SK-N-SH (cell line): ENCODE measurements at regions not wholly inside any gene's neighbourhood (a gene's known extent, or its start where the extent isn't known, plus 50 kb on each side); places are given as distances from the start of the nearest gene placed in this dataset.

Experiments
- CTCF ChIA-PET: fragments of 300-600, 350-600 bp; formaldehyde crosslinking; extraction: SDS; loops from one replicate; lab custom pipeline; 2021; lab: Yijun Ruan, JAX
- POLR2A ChIA-PET: fragments of 350-600 bp; sonication (Branson Sonifier 250); formaldehyde crosslinking; extraction: SDS; loops from one replicate; lab custom pipeline; 2020; ENCODE audit warnings: antibody characterized with exemption, inconsistent platforms; lab: Yijun Ruan, JAX
- DNase-seq: peaks from one replicate; pipeline ENCODE4 v3.0.0; 2012
- H2AFZ ChIP-seq: fragments of 200-600 bp; sonication (generic); 2 replicates; pipeline ENCODE4 v1.8.1; 2016; ENCODE audit warnings: antibody characterized with exemption, mild to moderate bottlenecking, low read depth
- H3F3A ChIP-seq: fragments of 200-600 bp; sonication (generic); replicated peaks from 2 replicates; pipeline ENCODE3; 2016; ENCODE audit warnings: antibody characterized with exemption, mild to moderate bottlenecking; ENCODE audit not compliant: insufficient read depth
- H3K27ac ChIP-seq, 2 experiments: fragments of 200-500 bp in 1 of 2; fragments of 200-600 bp in 1 of 2; sonication (Bioruptor generic) in 1 of 2; sonication (generic), shearing (Covaris generic) in 1 of 2; 2 replicates each; pipeline versions ENCODE4 v1.5.1 to v1.6.1; 2014 to 2016; ENCODE audit warnings: low read depth in 2 of 2, inconsistent platforms in 1 of 2, low read length in 1 of 2, mild to moderate bottlenecking in 1 of 2, mixed read lengths in 1 of 2
- H3K27me3 ChIP-seq: fragments of 200-600 bp; sonication (generic), shearing (Covaris generic); 2 replicates; pipeline ENCODE4 v1.6.1; 2016; ENCODE audit warnings: mixed run types; ENCODE audit not compliant: insufficient read depth
- H3K36me3 ChIP-seq, 2 experiments: fragments of 200-500 bp in 1 of 2; fragments of 200-600 bp in 1 of 2; sonication (Bioruptor generic) in 1 of 2; sonication (generic) in 1 of 2; replicated peaks in 1 of 2; 2 replicates each; pipeline versions ENCODE3 to v1.5.1; 2014 to 2016; ENCODE audit warnings: low read length in 1 of 2, mild to moderate bottlenecking in 1 of 2; ENCODE audit not compliant: insufficient read depth in 2 of 2, control insufficient read depth in 1 of 2
- H3K4me1 ChIP-seq, 2 experiments: fragments of 200-500 bp in 1 of 2; fragments of 200-600 bp in 1 of 2; sonication (Bioruptor generic) in 1 of 2; sonication (generic), shearing (Covaris generic) in 1 of 2; 2 replicates each; pipeline versions ENCODE4 v1.5.1 to v1.6.1; 2014 to 2016; ENCODE audit warnings: low read depth in 1 of 2, low read length in 1 of 2, mixed run types in 1 of 2; ENCODE audit not compliant: insufficient read depth in 2 of 2, control insufficient read depth in 1 of 2
- H3K4me2 ChIP-seq: fragments of 200-600 bp; sonication (generic), shearing (Covaris generic); 2 replicates; pipeline ENCODE4 v1.6.1; 2017; ENCODE audit warnings: mixed run types
- H3K4me3 ChIP-seq, 2 experiments: fragments of 200-500 bp in 1 of 2; fragments of 200-600 bp in 1 of 2; sonication (Bioruptor generic) in 1 of 2; sonication (generic), shearing (Covaris generic) in 1 of 2; 2 replicates each; pipeline versions ENCODE4 v1.5.1 to v1.8.1; 2014 to 2016; ENCODE audit warnings: low read depth in 2 of 2, inconsistent platforms in 1 of 2, low read length in 1 of 2, mild to moderate bottlenecking in 1 of 2, mixed read lengths in 1 of 2, moderate library complexity in 1 of 2
- H3K79me2 ChIP-seq: fragments of 200-600 bp; sonication (generic); 2 replicates; pipeline ENCODE4 v1.8.1; 2017; ENCODE audit warnings: mild to moderate bottlenecking; ENCODE audit not compliant: insufficient read depth
- H3K9ac ChIP-seq: fragments of 200-600 bp; sonication (generic); 2 replicates; pipeline ENCODE4 v1.6.1; 2017; ENCODE audit warnings: mixed run types
- H3K9me2 ChIP-seq: fragments of 200-600 bp; sonication (generic); 2 replicates; pipeline ENCODE4 v1.6.1; 2017; ENCODE audit warnings: mixed run types
- H3K9me3 ChIP-seq: fragments of 200-600 bp; sonication (generic); 2 replicates; pipeline ENCODE4 v1.6.1; 2017; ENCODE audit warnings: mixed run types, mild to moderate bottlenecking, moderate library complexity
- H4K20me1 ChIP-seq: fragments of 200-600 bp; sonication (generic); 2 replicates; pipeline ENCODE4 v1.6.1; 2017; ENCODE audit warnings: mild to moderate bottlenecking, mixed run types; ENCODE audit not compliant: insufficient read depth
- ELF1 ChIP-seq: IDR thresholded peaks from 2 replicates; pipeline ENCODE4 v1.4.0; 2012
- EP300 ChIP-seq, 2 experiments: IDR thresholded peaks; 2 replicates each; pipeline versions ENCODE4 v1.4.0 to v1.6.1; 2012; ENCODE audit warnings: borderline replicate concordance in 1 of 2, low read depth in 1 of 2, low read length in 1 of 2
- EZH2phosphoT487 ChIP-seq: fragments of 200-600 bp; sonication (generic); IDR thresholded peaks from 2 replicates; pipeline ENCODE4 v1.6.1; 2017; ENCODE audit warnings: low read depth, mixed run types, mild to moderate bottlenecking, antibody characterized with exemption, moderate library complexity, borderline replicate concordance
- FOXJ3 ChIP-seq: sonication (generic); formaldehyde crosslinking; IDR thresholded peaks from 2 replicates; pipeline ENCODE4 v1.5.1; 2020; ENCODE audit warnings: mild to moderate bottlenecking, missing genetic modification reagents
- MEF2A ChIP-seq: IDR thresholded peaks from 2 replicates; pipeline ENCODE4 v1.4.0; 2012; ENCODE audit warnings: low read depth, borderline replicate concordance
- MXI1 ChIP-seq: IDR thresholded peaks from 2 replicates; pipeline ENCODE4 v1.6.1; 2012; ENCODE audit warnings: mild to moderate bottlenecking, low read depth, low read length, improper control_type of control experiment
- RCOR1 ChIP-seq: fragments of 150-350 bp; IDR thresholded peaks from 2 replicates; pipeline ENCODE4 v1.6.1; 2017; ENCODE audit warnings: antibody characterized with exemption, low read length
- SIN3A ChIP-seq: IDR thresholded peaks from 2 replicates; pipeline ENCODE4 v1.6.1; 2012; ENCODE audit warnings: low read depth, mild to moderate bottlenecking, low read length, moderate library complexity, borderline replicate concordance
- TAF1 ChIP-seq: IDR thresholded peaks from 2 replicates; pipeline ENCODE4 v1.6.1; 2012; ENCODE audit warnings: low read depth, mild to moderate bottlenecking, low read length, moderate library complexity, borderline replicate concordance
- TEAD4 ChIP-seq: IDR thresholded peaks from 2 replicates; pipeline ENCODE4 v1.4.0; 2012; ENCODE audit warnings: mild to moderate bottlenecking, borderline replicate concordance; ENCODE audit not compliant: insufficient read depth
- WGBS: methylation state at CpG from one replicate; pipeline ENCODE4 v1.1.6; 2017; ENCODE audit warnings: low lambda C conversion rate; 5-methylcytosine and 5-hydroxymethylcytosine counted together
- TF ChIP-seq, protein P1 (sequence below): fragments of 150-350 bp; IDR thresholded peaks from 2 replicates; pipeline ENCODE4 v1.6.1; 2016; ENCODE audit warnings: mild to moderate bottlenecking, low read depth, low read length
- TF ChIP-seq, protein P2 (sequence below): fragments of 200-600 bp; sonication (generic); IDR thresholded peaks from 2 replicates; pipeline ENCODE4 v1.6.1; 2017; ENCODE audit warnings: antibody characterized with exemption, mild to moderate bottlenecking, moderate library complexity
- TF ChIP-seq, protein P3 (sequence below): IDR thresholded peaks from 2 replicates; pipeline ENCODE4 v1.4.0; 2012; ENCODE audit warnings: low read depth, borderline replicate concordance

DNA sequence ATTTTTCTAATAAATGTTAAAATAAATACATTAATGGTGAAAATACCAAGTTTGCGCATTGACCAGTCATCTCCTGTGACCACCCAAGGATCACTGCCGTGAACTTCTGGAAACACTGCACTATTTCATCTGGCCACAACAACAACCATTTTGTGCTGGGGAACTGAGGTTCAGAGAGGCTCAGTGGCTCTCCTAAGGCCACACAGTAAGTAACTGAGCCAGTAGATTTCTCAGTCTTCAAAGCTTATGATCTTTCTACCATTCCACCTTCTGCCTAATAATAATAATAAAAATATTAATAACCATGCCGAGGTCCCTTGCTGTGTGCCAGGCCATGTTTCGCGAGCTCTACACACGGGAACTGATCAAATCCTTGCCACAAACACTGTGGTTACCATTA lies 182.0 kb downstream of the IRF8 start:
- Histone ChIP-seq H3K4me3 (no peak overlapping the region), H3K9ac (no peak overlapping the region), H3K27ac (no peak overlapping the region), H3K36me3 (no peaks in the 10 kb centered on the region), H4K20me1 (no peaks in the 10 kb centered on the region), H3K9me2 (no peaks in the 10 kb centered on the region), H3F3A (no peaks in the 10 kb centered on the region), H3K4me2 (no peak overlapping the region), H3K4me1 (no peaks in the 10 kb centered on the region), H3K79me2 (no peaks in the 10 kb centered on the region), H3K9me3 (no peaks in the 10 kb centered on the region), H3K27me3 (peaks cover 90% of the 10 kb centered on the region), H2AFZ (no peak overlapping the region)
- DNase-seq = no peak
- TF ChIP-seq MEF2A = no peak
- TF ChIP-seq, protein P1, sequence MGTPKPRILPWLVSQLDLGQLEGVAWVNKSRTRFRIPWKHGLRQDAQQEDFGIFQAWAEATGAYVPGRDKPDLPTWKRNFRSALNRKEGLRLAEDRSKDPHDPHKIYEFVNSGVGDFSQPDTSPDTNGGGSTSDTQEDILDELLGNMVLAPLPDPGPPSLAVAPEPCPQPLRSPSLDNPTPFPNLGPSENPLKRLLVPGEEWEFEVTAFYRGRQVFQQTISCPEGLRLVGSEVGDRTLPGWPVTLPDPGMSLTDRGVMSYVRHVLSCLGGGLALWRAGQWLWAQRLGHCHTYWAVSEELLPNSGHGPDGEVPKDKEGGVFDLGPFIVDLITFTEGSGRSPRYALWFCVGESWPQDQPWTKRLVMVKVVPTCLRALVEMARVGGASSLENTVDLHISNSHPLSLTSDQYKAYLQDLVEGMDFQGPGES = no peak
- no peak for TF ChIP-seq ELF1
- TF ChIP-seq MXI1 = no peak
- TF ChIP-seq EZH2phosphoT487 = no peak
- no peak for TF ChIP-seq FOXJ3 (CRISPR knock-in tag)
- no peak for TF ChIP-seq SIN3A
- TF ChIP-seq EP300 (IDR thresholded peaks at IDR 0.05; ENCODE audit: borderline replicate concordance in 1 of 2, low read depth in 1 of 2, low read length in 1 of 2) = no peak
- TF ChIP-seq, protein P2, sequence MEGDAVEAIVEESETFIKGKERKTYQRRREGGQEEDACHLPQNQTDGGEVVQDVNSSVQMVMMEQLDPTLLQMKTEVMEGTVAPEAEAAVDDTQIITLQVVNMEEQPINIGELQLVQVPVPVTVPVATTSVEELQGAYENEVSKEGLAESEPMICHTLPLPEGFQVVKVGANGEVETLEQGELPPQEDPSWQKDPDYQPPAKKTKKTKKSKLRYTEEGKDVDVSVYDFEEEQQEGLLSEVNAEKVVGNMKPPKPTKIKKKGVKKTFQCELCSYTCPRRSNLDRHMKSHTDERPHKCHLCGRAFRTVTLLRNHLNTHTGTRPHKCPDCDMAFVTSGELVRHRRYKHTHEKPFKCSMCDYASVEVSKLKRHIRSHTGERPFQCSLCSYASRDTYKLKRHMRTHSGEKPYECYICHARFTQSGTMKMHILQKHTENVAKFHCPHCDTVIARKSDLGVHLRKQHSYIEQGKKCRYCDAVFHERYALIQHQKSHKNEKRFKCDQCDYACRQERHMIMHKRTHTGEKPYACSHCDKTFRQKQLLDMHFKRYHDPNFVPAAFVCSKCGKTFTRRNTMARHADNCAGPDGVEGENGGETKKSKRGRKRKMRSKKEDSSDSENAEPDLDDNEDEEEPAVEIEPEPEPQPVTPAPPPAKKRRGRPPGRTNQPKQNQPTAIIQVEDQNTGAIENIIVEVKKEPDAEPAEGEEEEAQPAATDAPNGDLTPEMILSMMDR = no peak
- TF ChIP-seq, protein P3, sequence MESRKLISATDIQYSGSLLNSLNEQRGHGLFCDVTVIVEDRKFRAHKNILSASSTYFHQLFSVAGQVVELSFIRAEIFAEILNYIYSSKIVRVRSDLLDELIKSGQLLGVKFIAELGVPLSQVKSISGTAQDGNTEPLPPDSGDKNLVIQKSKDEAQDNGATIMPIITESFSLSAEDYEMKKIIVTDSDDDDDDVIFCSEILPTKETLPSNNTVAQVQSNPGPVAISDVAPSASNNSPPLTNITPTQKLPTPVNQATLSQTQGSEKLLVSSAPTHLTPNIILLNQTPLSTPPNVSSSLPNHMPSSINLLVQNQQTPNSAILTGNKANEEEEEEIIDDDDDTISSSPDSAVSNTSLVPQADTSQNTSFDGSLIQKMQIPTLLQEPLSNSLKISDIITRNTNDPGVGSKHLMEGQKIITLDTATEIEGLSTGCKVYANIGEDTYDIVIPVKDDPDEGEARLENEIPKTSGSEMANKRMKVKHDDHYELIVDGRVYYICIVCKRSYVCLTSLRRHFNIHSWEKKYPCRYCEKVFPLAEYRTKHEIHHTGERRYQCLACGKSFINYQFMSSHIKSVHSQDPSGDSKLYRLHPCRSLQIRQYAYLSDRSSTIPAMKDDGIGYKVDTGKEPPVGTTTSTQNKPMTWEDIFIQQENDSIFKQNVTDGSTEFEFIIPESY = no peak
- no peak for TF ChIP-seq TAF1
- no peak for TF ChIP-seq RCOR1
- no peak for TF ChIP-seq TEAD4
- POLR2A ChIA-PET = no interaction called here
- CTCF ChIA-PET = interaction anchor here (1.5 kb wide), 1 partner anchor 8 kb away, joined by 11 read pairs; no protein-coding TSS in a partner anchor
- 33% methylated on average over 6 of the region's 6 CpGs for WGBS
